ENCODE measurements at regions not wholly inside any gene's neighbourhood (a gene's known extent, or its start where the extent isn't known, plus 50 kb on each side); places are given as distances from the start of the nearest gene placed in this dataset.

DNA sequence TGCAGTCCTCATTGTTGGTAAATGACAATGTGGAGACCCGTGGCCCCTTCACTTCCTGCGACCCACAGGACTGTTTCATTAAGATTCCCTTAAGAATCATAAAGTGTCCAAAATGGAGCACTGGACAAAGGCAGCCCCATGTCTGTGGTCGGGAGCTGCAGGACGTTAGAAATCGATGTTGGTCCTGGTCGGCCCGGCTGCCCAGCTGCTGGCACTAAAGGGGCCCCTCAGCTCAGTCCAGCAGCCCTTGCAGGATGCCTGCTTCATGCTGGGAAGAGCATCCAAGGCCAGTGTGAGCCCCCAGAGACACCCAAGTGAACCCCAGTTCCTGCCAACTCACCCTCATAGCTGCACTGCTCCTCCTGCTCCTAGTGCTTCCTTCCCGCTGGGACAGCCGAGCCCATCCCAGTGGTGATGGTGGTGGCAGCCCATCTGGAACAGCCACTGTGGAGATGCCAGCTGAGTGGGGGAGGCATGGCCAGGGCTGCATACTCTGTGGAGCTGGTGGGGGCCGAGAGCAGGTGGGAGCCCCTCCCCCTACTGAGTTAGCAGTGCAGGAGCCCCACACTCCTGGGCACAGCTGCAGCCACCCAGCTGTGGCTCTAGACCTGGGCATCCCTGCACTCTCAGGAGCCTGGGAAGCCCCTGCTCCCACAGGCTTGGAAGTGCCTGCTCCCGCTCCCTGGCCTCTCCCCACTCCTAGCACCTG lies 168.0 kb upstream of the IRX2 start:
- Mint-ChIP-seq H3K27ac (no peak overlapping the region), H3K9me3 (peaks cover 23% of the 10 kb centered on the region), H3K36me3 (ENCODE audit: low read depth) (no peaks in the 10 kb centered on the region), H3K27me3 (no peaks in the 10 kb centered on the region), H3K4me3 (no peak overlapping the region), H3K4me1 (no peaks in the 10 kb centered on the region)
- no peak for DNase-seq
- POLR2A ChIA-PET, result no interaction called here
- CTCF ChIA-PET, result no interaction called here

DNA sequence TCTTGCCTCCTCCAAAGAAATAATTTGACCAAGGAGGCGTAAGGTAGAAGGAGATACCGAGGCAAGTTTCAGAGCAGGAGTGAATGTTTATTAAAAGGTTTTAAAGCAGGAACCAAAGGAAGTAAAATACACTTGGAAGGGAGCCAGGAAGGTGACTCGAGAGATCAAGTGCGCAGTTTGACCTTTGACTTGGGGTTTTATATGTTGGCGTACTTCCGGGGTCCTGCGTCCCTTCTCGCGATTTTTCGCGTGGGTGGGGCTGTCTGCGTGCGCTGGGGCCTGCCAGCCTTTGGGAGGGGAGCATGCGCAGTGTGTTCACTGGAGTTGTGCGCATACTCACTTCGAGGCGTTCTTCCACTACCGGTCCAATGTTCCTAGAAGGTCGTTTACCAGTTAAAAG lies 166.0 kb upstream of the IRX2 start:
- POLR2A ChIA-PET, result no interaction called here
- Mint-ChIP-seq H3K27me3 (no peaks in the 10 kb centered on the region), H3K27ac (no peak overlapping the region), H3K4me3 (no peak overlapping the region), H3K9me3 (peaks cover 28% of the 10 kb centered on the region), H3K36me3 (ENCODE audit: low read depth) (no peaks in the 10 kb centered on the region), H3K4me1 (no peaks in the 10 kb centered on the region)
- CTCF ChIA-PET, result no interaction called here
- DNase-seq, result no peak

DNA sequence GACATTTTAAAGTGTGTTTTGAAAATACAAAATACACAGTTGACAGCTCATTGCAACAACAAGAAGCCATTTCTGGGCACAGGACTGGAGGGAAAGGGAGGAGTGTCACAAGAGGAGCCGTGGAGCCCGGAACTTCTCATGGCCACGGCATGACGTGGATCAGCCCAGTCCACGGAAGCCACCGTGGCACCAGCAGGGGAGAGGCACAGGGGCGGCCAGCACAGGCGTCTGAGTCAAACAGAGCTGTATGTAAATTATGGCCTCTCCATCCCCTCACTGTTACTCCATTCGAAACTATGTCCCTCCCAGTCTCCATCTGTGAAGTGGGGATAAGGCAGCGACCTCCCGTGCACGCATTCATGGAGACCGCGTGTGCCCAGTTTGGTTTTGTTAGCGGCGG lies 165.6 kb upstream of the IRX2 start:
- Mint-ChIP-seq H3K9me3 (peaks cover 28% of the 10 kb centered on the region), H3K36me3 (ENCODE audit: low read depth) (no peaks in the 10 kb centered on the region), H3K27me3 (no peaks in the 10 kb centered on the region), H3K27ac (no peak overlapping the region), H3K4me1 (no peaks in the 10 kb centered on the region), H3K4me3 (no peak overlapping the region)
- POLR2A ChIA-PET, result no interaction called here
- CTCF ChIA-PET, result no interaction called here
- DNase-seq, result no peak

DNA sequence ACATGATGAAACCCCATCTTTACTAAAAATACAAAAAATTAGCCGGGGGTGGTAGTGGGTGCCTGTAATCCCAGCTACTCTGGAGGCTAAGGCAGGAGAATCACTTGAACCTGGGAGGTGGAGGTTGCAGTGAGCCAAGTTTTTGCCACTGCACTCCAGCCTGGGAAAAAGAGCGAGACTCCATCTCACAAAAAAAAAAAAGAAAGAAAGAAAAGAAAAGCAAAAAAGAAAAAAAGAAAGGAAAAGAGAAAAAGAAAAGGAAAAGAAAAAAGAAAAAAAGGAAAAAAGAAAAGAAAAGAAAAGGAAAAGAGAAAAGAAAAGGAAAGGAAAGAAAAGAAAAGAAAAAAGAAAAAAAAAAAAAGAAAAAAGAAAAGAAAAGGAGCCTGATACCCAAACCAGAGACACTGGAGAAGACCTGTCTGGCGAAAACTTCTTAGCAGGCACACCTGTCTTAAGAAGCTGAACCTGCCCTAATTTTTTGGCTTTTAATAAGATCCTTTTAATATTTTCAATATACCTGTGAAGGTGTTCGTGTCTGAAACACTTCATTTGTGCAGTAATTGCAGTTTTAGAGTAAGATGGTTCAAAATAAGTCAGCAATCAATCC lies 164.7 kb upstream of the IRX2 start:
- H3K36me3 Mint-ChIP-seq (ENCODE audit: low read depth), result no peaks in the 10 kb centered on the region
- H3K9me3 Mint-ChIP-seq, result peaks cover 26% of the 10 kb centered on the region
- H3K27me3 Mint-ChIP-seq, result no peaks in the 10 kb centered on the region
- DNase-seq, result no peak
- no peaks in the 10 kb centered on the region for H3K4me1 Mint-ChIP-seq
- H3K4me3 Mint-ChIP-seq, result no peak overlapping the region
- ChIA-PET POLR2A (no interaction called here), CTCF (no interaction called here)
- H3K27ac Mint-ChIP-seq, result no peak overlapping the region

DNA sequence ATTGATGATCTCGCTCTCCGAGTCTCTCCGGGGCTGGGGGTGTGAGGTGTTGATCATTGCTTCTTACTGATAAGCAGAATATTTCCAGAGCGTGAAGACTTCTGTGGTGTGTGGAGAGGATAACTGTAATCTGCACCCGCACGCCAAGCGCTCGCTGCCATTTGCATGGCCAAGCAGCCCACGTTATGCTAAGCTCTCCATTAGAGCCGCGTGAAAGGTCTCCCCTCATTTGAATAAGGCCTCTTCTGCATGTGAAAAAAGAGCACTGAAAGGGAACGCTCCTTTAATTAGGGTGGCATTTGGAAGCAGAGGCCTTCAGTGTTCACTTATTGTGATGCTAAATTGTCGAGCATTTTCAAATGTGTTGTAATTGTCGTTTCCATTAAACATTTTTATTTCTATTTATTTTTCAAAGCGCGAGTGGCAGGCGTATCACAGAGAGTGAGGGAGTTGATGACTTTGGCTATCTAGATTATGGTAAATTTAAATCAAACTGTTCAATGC lies 163.6 kb upstream of the IRX2 start:
- peaks cover 19% of the 10 kb centered on the region for H3K9me3 Mint-ChIP-seq
- no peak for DNase-seq
- H3K4me3 Mint-ChIP-seq, result no peak overlapping the region
- no peaks in the 10 kb centered on the region for H3K27me3 Mint-ChIP-seq
- no peaks in the 10 kb centered on the region for H3K36me3 Mint-ChIP-seq (ENCODE audit: low read depth)
- H3K4me1 Mint-ChIP-seq, result no peaks in the 10 kb centered on the region
- ChIA-PET CTCF (no interaction called here), POLR2A (no interaction called here)
- H3K27ac Mint-ChIP-seq, result no peak overlapping the region

DNA sequence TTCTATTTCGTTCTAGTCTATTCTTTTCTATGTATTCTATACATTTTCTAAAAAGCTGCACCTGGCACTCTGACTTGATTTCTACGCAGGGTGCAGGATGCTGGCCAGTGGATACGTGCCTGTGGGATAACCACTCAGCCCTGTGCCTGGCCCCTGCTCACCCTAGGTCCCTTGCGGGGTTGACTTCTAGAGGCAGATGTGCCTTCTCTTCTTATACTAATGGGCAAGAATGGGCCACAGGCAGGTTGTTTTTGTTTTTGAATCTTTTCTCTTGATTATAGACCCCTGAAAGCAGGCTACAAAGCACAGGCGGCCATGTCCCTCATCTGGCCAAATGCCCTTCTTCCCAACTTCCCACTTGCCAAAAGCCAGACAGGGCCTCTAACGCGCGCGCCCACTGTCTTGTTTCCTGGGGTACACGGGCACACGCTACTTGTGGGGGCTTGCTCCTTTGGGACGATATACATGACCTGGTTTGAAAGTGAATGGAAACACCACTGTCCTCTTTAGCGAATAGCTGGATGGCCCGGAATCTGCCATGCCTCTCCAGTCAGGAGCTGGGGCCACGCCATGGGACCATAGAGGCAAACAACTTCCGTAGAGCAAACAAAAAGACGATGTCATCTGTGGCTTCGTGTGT lies 162.7 kb upstream of the IRX2 start:
- Mint-ChIP-seq H3K9me3 (peaks cover 19% of the 10 kb centered on the region), H3K27me3 (no peaks in the 10 kb centered on the region), H3K4me3 (no peak overlapping the region), H3K27ac (no peak overlapping the region), H3K36me3 (ENCODE audit: low read depth) (no peaks in the 10 kb centered on the region), H3K4me1 (no peaks in the 10 kb centered on the region)
- POLR2A ChIA-PET, result no interaction called here
- CTCF ChIA-PET, result no interaction called here
- no peak for DNase-seq

DNA sequence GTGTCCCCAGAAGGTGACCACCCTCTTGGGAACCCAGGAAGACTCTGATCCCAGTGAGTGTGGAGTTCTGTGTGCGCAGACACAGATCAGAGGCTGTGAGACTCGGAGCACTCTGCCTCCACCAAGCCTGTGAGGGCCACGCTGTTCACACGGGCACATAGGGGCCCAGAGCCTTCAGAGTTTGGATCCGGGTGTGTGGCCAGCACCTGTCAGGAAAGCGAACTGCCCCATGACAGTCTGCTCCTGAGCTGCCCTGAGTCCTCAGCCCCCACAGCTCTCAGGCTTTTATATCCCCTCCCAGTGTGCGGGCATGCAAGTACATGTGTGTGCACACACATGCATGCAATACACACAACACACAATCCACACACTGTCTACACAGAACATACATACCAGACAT lies 161.8 kb upstream of the IRX2 start:
- Mint-ChIP-seq H3K27me3 (no peaks in the 10 kb centered on the region), H3K4me1 (no peaks in the 10 kb centered on the region), H3K9me3 (peaks cover 15% of the 10 kb centered on the region), H3K36me3 (ENCODE audit: low read depth) (no peaks in the 10 kb centered on the region), H3K4me3 (no peak overlapping the region), H3K27ac (no peak overlapping the region)
- POLR2A ChIA-PET, result no interaction called here
- DNase-seq, result no peak
- CTCF ChIA-PET, result no interaction called here

DNA sequence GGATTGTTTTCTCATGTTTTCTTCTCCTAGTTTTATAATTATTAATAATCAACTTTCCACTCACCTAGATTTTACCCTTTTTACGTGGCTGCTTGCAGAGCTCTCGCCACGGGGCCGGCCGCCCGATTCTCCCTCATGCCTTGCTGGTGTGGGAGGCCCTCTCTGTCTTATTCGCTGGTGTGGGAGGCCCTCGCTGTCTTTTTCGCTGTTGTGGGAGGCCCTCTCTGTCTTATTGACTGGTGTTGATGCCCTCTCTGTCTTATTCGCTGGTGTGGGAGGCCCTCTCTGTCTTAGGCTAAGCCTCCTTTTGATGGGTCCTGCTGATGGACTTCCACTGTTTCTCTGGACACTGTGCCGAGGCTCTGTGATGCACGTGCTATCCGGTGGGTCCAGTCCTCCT lies 161.3 kb upstream of the IRX2 start:
- no peak overlapping the region for H3K4me3 Mint-ChIP-seq
- H3K27ac Mint-ChIP-seq, result no peak overlapping the region
- peaks cover 15% of the 10 kb centered on the region for H3K9me3 Mint-ChIP-seq
- CTCF ChIA-PET, result no interaction called here
- H3K4me1 Mint-ChIP-seq, result no peaks in the 10 kb centered on the region
- POLR2A ChIA-PET, result no interaction called here
- no peaks in the 10 kb centered on the region for H3K27me3 Mint-ChIP-seq
- no peaks in the 10 kb centered on the region for H3K36me3 Mint-ChIP-seq (ENCODE audit: low read depth)
- DNase-seq, result no peak

DNA sequence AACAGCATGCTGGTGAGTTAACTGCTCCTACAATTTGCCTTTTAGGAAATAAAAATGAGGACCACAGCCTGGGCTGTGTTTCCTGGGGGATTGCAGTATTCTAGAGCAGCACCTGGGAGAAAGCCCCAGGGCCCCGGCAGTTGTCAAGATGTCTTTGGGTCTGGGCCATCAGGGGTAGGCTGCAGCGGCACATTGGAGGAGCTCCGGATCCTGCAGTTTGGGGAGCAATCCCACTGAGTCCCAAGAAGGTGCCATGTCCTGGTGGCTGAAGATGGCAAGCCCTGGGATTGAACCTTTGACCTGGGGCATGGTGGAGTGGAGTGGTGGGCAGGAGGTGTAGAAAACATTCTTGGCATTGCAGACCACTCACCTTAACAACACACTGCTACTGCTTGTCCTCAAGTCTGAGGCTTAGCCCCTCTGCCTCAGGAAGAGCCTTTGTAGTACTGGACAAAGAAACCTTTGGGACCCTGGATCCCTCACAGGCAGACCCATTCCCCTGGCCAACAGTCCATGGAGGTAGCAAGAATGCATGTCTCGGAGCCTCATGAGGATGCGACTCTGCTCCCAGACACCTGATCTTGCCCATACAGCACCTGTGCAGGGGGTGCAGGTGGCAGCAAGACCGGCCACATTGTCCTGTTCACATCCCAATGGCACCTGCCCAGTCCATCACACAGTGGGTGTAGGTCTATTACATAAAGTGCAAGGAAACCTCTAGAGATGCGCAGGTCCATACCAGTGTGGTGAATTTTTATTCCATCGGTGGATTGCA lies 159.1 kb upstream of the IRX2 start:
- DNase-seq, result no peak
- Mint-ChIP-seq H3K36me3 (ENCODE audit: low read depth) (no peaks in the 10 kb centered on the region), H3K4me1 (no peaks in the 10 kb centered on the region), H3K4me3 (no peak overlapping the region), H3K27ac (no peak overlapping the region), H3K9me3 (peaks cover 19% of the 10 kb centered on the region), H3K27me3 (no peaks in the 10 kb centered on the region)
- ChIA-PET CTCF (no interaction called here), POLR2A (no interaction called here)

DNA sequence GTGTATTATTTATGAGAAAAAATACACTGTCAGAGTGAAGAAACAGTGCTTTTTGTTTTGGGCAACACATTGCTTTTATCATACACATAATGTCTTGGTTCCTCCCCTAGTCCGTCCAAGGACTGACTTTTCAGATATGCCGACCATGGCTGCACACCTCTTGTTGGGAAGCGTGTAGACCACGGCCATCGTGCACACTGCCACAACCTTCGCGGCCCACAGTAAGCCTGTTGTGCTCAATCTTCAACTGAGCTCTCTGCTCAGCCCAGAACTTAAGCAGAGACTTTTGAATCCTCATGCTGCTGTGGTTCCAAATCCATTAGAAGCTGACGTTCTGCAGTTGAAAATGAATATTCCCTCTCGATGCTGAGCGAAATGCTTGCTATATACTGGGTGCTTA lies 157.6 kb upstream of the IRX2 start:
- POLR2A ChIA-PET, result no interaction called here
- Mint-ChIP-seq H3K4me1 (no peaks in the 10 kb centered on the region), H3K9me3 (peaks cover 14% of the 10 kb centered on the region), H3K27me3 (no peaks in the 10 kb centered on the region), H3K36me3 (ENCODE audit: low read depth) (no peaks in the 10 kb centered on the region), H3K4me3 (no peak overlapping the region), H3K27ac (no peak overlapping the region)
- DNase-seq, result no peak
- CTCF ChIA-PET, result no interaction called here

DNA sequence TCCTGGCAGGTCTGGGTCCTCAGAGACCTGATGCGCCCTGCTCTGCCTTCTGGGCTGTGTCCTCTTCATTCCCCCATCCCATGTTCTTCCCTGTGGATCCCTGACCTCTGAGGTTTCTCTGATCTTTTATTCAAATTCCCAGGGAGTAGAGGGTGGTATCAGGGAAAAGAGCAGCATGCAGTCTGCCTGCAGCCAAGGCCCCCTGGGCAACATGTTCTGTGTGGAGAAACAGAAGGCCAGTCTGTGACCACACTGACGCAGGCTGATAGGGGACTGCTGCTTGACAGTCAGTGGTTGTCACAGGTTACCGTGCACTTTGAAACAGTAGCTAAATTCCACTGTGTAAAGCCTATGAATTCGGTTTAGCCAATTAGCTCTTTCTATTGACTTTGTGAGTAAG lies 156.6 kb upstream of the IRX2 start:
- no peak for DNase-seq
- Mint-ChIP-seq H3K36me3 (ENCODE audit: low read depth) (no peaks in the 10 kb centered on the region), H3K9me3 (peaks cover 13% of the 10 kb centered on the region), H3K27ac (no peak overlapping the region), H3K4me3 (no peak overlapping the region), H3K4me1 (no peaks in the 10 kb centered on the region), H3K27me3 (no peaks in the 10 kb centered on the region)
- ChIA-PET CTCF (no interaction called here), POLR2A (no interaction called here)

DNA sequence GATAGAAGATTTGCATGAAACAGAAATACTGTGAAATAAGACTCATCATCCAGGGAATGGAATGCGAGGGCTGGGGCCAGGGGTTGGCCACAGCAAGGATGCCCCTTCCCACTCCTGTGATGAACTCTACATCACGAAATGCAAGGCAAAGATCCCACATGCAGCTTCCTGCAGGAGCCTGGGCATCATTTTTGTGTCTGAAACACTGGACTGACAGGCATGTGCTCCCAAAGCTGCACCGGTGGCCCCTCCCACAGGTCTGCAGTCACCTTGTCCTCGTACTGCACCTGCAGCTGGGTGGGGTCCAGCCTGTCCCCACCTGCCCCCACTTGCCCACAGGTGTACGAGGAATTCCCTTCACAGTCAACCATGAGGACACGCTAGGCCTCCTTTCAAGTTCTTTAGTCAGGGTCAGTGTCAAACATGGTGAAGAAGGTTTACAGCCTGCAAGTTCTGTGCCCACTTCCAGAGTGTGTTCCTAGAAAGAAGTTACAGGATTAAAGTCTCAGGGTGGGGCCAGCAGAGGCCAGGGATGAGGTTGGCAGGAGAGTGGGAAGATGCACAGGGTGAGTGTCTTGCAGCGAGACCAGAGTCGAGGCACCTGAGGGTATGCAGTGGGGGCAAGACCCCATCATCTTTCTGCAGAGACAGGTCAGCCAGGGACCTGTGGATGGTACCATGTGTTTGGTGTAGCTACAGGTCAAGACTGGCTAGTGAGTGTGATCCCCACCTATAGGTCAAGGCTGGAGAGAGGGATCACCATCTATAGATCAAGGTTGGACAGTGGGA lies 155.0 kb upstream of the IRX2 start:
- H3K4me3 Mint-ChIP-seq, result no peak overlapping the region
- POLR2A ChIA-PET, result no interaction called here
- DNase-seq, result no peak
- H3K9me3 Mint-ChIP-seq, result peaks cover 15% of the 10 kb centered on the region
- H3K27ac Mint-ChIP-seq, result no peak overlapping the region
- H3K27me3 Mint-ChIP-seq, result no peaks in the 10 kb centered on the region
- H3K4me1 Mint-ChIP-seq, result no peaks in the 10 kb centered on the region
- CTCF ChIA-PET, result no interaction called here
- H3K36me3 Mint-ChIP-seq (ENCODE audit: low read depth), result no peaks in the 10 kb centered on the region

DNA sequence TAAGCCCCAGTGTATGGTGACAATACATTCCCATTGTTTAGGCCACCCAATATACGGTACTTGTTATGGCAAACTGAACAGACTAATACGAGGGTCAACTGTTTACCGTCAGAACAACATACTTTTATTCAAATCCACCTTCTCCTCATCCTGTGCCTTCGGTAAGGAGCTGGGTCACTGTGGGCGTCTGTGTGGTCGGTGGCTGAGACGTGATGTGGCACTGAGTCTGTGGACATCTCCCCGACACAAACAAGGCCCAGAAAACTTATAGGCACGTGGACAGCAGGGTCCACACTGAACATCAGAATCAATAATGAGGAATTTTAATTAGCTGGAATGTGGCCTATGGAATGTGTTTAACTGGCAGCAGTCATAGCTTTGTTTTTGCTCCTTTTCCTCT lies 154.3 kb upstream of the IRX2 start:
- POLR2A ChIA-PET, result no interaction called here
- peaks cover 15% of the 10 kb centered on the region for H3K9me3 Mint-ChIP-seq
- no peaks in the 10 kb centered on the region for H3K4me1 Mint-ChIP-seq
- H3K27me3 Mint-ChIP-seq, result no peaks in the 10 kb centered on the region
- H3K27ac Mint-ChIP-seq, result no peak overlapping the region
- CTCF ChIA-PET, result no interaction called here
- no peak overlapping the region for H3K4me3 Mint-ChIP-seq
- no peak for DNase-seq
- H3K36me3 Mint-ChIP-seq (ENCODE audit: low read depth), result no peaks in the 10 kb centered on the region
